DMS53 treated with DMSO at 0.1 percent for 48 hours (cell line): ENCODE measurements at regions not wholly inside any gene's neighbourhood (a gene's known extent, or its start where the extent isn't known, plus 50 kb on each side); places are given as distances from the start of the nearest gene placed in this dataset.
"Not testable (repeated sequence)": the region's sequence is repeated elsewhere in the genome, so short reads cannot be mapped to it uniquely, and the experiment has no call there.

ENCODE experiments used
- DNase-seq: peaks from one replicate; lab custom pipeline; 2025; ENCODE audit not compliant: unreplicated experiment; lab: John Stamatoyannopoulos, UW

DNA sequence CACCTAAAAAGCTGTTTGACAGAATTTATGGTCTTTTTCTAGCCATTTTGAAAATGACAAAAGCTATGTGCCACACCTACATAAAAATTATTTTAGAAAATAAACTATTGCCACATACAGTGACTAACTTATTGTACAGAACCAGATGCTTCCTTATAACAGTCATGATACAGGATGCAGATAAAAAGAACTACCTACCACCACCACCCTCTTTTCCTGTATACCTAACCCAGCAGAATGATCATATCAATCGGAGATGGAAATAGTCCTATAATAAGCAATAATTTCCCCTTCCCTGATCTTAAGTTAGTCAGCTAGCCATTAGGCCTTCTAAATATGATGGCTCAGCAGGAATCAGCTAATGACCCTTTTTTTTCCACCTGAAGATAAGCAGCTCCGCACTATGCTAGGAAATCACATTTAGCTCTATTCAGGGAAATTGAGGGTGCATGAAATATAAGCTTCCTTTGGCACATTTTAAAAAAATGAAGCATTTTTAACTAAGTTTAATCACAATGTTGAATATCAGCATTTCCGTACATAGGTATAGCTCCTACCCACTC is 155.5 kb upstream of the SETMAR start:
- DNase-seq: no peak

DNA sequence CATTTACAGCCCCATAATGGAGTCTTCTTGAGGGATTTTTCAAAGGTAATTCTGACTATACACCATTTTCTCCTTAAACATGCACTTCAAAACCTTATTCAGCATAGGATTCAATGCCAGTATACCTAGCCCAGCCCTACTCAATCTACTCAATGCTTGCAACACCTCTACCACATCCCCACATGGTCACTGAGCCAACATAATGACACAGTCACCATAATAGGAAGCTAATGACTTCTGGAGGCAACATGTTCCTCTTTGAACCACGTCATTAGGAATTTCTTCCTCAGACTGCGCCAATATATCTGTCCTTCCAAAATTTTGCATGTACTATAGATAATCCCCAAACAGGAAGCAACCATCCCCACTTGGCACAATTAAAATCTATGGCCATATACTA is 153.9 kb upstream of the SETMAR start:
- no peak for DNase-seq

DNA sequence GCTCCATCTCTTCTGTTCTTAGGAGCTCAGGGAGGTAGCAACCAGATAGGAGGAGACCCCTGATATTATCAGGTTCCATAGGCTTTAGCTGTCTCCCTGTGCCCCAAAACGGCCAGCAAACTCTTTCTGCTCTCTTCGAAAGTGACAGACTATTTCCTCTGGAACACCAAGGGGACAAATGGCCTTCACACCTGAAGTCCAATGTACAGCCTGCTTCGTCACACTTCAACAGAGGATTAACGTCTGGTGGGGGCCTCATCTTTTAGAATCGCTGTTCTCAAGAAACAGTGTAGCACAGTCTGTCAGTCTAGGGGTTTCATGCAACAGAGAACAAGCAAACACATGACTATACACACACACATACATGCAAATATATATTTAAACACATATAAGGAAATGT is 152.4 kb upstream of the SETMAR start:
- no peak for DNase-seq

DNA sequence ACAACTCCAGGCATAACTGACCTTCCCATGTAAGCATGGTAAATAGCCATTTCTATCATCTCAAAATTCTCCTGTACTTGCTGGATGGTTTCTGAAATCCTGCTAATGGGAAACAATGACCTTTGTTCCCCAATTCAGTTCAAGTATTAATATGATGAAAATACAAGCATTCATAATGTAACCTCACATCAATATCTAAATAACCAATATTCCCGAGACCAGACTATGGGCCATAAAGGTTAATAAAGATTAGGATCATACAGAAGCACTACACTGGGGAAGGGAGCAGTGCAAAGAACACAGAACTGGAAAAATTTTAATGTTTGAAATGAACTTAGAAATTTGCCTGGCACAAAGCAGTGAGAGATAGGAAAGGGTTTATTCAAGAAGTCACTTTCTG is 151.3 kb upstream of the SETMAR start:
- DNase-seq: no peak

DNA sequence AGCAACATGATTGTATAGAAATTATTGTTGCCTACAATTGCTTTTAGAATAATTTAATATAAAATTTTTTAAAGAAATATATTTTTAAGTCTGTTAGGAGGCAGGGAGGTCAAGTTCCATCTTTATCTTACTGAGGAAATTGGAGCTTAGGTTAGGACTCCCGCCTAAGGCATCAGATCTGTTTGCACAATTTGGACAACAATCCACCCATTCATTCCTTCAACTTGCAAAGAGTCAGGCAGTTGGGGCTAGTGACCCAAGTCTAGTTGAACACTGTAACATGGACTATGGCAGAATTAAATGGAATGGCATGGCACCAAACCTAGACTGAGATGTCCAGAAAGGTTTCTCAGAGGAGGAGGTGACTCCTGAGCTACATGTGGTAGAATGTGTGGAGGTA is 149.4 kb upstream of the SETMAR start:
- DNase-seq: no peak

DNA sequence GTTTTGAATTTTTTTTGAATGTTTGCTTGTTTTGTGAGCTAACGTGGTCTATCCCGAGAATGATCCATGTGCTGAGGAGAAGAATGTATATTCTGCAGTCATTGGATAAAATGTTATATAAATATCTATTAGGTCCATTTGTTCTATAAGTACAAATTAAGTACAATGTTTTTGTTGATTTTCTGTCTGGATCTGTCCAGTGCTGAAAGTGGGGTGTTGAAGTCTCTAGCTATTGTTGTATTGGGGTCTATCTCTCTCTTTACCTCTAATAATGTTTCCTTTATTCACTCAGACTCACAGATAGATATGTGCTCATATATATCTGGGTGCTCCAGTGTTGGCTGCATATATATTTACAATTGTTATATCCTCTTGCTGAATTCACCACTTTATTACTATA is 144.8 kb upstream of the SETMAR start:
- DNase-seq: no peak

DNA sequence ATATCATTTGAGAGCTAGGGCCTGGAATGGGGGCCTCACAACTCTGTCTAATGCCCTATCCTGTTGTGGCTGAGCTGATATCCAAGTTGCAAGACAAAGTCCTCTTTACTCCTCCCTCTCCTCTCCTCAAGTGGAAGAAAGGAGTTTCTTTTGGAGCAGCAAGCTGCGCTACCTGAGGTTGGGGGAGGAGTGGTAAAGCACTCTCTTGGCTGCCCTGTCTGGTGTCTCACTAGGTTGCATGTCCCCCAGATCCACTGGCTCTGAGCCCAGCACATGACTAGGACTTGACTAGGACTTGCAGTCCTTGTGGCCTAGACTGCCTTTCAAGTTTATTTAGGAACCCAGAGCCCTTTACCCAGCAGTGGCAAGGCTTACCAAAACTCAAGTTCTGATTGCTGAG is 141.1 kb upstream of the SETMAR start:
- no peak for DNase-seq

DNA sequence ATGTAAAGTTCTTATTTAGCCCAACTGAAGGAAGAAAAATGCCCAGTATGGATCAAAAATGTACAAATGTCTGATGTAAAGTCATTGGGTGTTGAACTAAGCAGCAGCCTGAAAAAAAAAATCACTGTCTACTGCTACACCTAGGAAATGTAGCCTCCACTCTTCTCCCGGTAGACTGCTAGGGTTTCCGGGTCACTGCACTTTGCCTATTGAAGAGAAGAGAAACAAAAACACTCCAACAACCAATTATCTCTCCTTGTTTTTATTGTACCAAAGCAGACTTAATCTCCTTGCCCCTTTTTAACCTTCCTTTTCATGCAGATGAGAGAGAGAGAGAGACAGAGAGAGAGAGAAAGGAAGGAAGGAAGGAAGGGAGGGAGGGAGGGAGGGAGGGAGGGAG is 140.2 kb upstream of the SETMAR start:
- DNase-seq: no peak

DNA sequence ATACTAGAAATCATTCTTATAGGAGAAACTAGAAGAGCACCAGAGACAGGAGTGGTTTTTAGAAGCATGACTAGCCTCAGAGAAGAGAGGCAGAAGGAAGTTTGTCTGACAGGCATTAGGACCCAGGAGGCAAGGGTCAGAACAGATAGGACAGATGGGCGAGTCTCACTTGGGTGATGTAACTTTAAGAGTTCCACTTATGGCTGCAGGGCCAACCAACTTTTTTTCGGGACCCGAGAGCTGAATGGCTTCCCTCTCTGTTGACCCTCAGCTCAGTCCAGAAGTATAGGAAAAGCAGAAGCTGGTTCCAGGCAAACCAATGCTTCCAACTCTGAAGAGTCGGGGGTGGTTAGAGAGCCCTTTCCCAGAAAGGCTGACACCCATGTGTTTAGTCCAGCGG is 136.6 kb upstream of the SETMAR start:
- no peak for DNase-seq

DNA sequence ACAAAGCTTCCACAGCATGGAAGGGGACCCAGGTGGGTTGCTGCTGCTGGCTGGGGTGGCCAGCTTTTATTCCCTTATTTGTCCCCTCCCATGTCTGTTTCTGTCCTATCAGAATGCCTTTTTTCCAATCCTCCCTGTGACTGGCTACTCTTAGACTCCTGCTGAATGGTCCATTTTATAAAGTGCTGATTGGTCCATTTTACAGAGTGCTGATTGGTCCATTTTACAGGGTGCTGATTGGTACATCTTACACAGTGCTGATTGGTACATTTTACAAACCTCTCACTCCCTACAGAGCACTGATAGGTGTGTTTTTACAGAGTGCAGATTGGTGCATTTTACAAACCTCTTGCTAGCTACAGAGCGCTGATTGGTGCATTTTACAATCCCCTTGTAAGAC is 135.9 kb upstream of the SETMAR start:
- DNase-seq: not testable (repeated sequence)

DNA sequence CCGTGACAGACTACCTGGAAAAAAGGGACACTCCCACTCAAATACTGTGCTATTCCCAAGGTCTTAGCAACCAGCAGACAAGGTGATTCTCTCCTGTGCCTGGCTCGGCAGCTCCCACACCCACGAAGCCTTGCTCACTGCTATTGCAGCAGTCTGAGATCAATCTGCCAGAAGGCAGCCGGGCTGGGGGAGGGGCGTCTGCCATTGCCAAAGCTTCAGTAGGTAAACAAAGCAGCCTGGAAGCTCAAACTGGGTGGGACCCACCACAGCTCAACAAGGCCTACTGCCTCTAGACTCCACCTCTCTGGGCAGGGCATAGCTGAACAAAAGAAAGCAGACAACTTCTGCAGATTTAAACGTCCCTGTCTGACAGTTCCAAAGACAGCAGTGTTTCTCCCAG is 128.4 kb upstream of the SETMAR start:
- no peak for DNase-seq

DNA sequence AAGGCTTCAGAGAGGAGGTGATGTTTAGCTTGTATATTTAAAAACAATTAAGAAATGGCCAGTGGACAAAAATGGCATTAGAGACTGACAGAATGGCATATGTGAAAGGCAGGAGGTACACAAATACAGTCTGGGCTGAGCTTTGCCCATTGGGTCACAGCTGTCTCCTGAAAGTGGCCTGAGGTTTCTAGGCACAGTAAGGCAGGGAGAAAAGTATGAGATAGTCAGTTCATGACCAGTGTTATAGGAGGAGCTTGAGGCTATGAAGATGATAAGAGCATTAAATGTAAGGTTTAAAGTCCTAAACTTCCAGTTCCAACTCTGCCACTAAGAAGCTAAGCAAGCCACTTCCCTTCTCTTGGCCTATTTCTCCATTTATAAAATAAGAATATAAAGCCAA is 111.2 kb upstream of the SETMAR start:
- DNase-seq: no peak

DNA sequence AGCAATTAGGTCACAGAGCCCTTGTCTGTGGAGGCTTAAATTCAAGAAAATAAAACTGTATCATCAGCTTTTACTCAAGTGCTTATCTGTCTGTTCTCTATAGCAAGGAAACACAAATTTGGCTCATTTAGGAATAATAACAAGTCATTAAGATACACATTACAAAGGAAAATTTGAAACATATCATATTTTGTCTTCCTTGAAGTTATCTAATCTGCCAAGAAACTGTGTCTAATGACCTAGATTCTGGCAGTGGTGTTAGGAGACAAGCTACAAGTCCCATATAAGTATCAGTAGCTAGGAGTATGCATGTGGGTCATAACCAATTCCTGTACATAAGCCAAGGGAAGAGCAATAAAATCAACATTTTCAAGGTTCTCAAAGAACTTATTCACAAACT is 108.2 kb upstream of the SETMAR start:
- no peak for DNase-seq

DNA sequence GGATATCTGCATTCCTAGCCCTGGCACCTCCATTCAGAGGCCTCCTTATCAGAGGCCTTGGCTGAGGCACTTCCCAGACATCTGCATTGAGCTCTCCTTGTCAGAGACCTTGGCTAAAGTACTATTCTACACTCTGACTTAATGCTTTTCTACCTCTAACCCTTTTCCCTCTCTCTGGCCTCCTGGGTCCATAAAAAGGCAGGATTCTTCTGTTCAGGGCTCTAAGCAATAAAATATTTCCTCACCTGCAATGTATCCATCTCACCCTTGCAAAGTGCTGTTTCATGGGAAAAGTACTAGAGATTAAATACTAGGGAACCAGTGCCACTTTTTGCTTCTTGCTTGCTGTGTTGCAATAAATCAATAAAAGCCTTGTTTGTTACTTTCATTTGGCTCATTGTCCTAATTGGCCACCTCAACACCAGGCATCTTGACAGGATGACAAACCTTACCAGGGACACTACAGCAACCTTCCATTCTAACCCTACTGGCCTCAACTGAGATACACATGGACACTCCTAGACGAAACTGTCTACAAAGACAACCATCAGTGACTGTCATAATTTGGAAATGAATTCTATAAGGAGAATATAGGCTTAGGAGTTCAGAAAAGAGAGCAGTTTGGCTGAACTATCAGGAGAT is 106.5 kb upstream of the SETMAR start:
- DNase-seq: no peak

DNA sequence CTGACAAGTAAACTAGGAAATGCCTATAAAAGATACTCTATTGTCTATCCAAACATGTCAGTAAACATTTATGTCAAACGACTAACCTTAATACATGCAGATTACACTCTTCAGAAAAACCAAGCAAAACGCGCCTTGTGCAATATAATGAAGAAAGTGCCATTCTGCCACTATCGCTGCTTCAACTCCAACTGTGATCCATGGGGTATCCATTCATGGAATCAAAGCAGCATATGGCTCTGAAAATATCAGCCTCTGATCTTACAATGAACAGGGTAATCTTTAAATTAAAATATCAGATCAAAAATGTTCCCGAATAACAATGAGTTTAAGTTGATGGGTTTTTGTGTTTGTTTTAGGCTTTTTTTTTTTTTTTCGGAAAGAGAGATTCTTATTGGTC is 105.5 kb upstream of the SETMAR start:
- no peak for DNase-seq

DNA sequence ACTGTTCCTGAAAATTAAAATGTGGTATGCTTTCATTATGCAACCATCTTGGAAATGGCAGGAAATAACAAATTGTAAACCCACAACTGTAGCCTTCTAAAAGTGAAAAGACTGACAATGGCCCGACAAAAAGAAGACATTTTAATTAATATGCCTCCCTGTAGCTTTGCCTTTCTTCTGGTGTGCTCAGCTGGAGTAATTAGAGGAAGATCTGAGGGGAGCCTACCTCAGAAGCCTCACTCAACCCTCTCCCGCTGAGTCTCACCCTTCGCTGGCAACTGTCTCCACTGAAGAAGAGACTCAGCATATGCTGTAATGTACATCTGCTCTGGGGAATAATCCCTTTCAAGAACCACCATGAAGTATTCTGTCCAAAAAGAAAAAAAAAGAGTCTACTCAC is 104.7 kb upstream of the SETMAR start:
- DNase-seq: no peak

DNA sequence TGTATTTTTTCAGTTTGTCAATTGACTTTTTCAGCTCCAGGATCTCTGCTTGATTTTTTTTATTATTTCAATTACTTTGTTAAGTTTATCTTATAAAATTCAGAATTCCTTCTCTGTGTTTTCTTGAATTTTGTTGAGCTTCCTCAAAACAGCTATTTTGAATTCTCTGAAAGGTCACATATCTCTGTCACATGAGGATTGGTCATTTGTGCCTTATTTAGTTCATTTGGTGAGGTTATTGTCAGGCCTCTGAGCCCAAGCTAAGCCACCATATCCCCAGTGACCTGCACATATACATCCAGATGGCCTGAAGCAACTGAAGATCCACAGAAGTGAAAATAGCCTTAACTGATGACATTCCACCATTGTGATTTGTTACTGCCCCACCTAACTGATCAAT is 98.4 kb upstream of the SETMAR start:
- not testable (repeated sequence) for DNase-seq

DNA sequence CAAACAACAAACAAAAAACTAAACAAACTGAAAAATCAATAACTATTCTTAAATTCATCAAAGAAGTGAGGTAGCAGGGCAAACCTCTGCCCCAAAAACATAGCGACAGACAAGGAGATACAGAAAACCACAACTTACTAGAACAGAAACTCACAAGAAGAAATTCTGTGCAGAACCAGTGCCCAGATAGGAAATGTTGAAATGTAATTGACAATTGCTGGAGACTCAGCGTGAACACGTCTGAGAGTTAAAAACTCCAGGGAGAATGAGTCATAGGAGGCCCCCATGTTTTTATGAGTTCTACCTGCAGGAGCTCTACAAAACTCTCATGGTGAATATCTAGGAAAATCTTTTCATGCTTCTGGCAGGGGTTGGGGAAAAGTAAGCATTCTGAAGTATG is 95.5 kb upstream of the SETMAR start:
- DNase-seq: no peak

DNA sequence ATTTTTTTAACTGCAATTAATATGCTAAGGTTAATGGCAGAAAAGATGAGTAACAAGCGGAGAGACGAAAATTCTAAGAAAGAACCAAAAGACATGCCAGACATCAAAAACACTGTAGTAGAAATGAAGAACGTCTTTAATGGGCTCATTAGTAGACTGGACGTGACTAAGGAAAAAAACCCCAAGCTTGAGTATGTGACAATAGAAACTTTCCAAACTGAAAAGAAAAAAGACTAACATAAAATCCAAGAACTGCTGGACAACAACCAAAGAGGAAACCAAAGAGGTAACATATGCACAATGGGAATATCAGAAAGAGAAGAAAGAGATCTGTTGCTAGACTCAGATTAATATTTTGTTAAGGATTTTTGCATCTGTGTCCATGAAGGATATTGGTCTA is 94.6 kb upstream of the SETMAR start:
- no peak for DNase-seq

DNA sequence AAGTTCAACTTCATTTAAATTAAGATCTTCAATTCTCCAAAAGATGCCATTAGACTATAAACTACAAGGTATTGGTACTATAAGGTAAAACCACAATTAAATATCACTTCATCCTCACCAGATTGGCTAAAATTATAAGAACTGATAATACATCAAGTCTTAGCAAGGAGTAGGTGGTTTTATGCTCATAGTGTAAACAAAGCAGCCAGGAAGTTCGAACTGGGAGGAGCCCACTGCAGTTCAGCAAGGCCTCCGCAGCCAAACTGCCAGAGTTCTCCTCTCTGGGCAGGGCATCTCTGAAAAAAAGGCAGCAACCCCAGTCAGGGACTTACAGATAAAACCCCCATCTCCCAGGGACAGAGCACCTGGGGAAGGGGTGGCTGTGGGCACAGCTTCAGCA is 91.6 kb upstream of the SETMAR start:
- DNase-seq: no peak

DNA sequence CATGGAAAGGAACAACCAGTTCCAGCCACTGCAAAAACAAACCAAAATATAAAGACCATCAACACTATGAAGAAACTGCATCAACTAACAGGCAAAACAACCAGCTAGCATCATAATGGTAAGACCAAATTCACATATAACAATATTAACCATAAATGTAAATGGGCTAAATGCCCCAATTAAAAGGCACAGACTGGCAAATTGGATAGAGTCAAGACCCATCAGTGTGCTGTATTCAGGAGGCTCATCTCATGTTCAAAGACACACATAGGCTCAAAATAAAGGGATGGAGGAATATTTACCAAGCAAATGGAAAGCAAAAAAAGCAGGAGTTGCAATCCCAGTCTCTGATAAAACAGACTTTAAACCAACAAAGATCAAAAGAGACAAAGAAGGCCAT is 89.7 kb upstream of the SETMAR start:
- not testable (repeated sequence) for DNase-seq

DNA sequence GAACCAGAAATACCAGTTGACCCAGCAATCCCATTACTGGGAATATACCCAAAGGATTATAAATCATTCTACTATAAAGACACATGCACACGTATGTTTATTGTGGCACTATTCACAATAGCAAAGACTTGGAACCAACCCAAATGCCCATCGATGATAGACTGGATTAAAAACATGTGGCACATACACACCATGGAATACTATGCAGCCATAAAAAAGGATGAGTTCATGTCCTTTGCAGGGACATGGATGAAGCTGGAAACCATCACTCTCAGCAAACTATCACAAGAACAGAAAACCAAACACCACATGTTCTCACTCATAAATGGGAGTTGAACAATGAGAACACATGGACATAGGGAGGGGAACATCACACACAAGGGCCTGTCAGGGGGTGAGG is 86.2 kb upstream of the SETMAR start:
- not testable (repeated sequence) for DNase-seq

DNA sequence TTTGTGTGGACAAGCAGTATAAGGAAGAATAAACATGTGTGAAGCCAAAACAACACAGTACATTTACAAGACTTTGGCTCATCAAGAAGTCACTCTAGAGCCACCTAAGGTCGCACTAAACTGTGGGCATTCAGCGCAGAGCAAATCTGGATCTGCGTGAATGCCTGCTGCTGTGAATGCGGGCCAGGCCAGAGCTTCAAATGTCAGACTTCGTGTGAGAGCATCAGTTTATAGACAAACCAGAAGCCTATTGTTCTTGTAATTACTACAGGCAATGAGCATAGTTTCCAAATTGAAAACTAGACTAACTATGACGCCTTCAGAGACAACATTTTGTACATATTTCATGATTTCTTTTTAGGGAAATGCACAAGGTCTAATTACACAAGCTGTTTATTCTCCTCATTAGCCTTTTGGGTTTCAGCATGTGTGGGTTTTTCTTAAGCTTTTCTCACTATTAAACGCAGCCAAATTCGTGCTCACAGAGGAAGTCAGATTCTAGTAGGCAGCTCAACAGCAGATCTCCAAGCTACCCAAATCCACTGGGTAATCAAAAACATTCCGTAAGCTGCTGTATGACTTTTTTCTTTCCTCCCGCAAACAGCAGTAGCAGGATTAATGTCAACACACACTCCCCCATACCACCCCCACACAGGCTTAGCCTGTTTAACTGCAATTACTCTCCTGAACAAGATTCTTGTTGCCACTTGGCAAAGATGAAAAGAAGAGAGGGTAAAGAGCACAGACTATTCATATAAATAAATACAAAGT is 84.5 kb upstream of the SETMAR start:
- no peak for DNase-seq
